NOMO-1 (cell line): ENCODE measurements at regions not wholly inside any gene's neighbourhood (a gene's known extent, or its start where the extent isn't known, plus 50 kb on each side); places are given as distances from the start of the nearest gene placed in this dataset.
A peak's percentile ranks its signal among the peaks of the same experiment; 100 is the strongest.

Experiments used
- DNase-seq, 2 experiments: peaks; one replicate each; lab custom pipeline; 2025; ENCODE audit not compliant: unreplicated experiment in 2 of 2; lab: John Stamatoyannopoulos, UW

DNA sequence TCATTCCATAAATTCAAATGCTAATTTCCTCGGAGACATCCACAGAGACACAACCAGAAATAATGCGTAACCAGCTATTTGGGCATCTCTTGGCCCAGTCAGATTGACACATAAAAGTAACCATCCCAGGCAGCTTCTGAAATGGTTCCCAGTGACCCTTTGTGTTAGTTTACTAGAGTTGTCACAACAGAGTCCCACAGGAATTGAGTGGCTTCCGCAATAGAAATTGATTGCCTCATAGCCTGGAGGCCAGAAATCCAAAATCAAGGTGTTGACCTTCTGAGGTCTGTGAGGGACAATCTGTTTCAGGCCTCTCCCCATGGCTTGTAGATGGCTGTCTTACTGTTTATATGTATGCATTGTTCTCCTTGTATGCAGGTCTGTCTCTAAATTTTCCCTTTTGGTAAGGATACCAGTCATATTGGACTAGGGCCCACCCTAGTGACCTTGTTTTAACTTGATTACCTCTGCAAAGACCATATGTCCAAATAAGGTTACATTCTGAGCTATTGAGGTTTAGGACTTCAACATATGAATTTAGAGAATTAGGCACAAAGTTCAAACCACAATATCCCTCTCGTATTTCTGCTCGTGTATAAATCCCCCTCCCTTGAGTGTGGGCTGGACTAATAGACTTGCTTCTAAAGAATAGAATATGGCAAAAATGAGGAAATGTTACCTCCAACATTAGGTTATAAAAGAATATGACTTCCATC, 78.2 kb upstream of the FGGY start:
- DNase-seq = no peak

DNA sequence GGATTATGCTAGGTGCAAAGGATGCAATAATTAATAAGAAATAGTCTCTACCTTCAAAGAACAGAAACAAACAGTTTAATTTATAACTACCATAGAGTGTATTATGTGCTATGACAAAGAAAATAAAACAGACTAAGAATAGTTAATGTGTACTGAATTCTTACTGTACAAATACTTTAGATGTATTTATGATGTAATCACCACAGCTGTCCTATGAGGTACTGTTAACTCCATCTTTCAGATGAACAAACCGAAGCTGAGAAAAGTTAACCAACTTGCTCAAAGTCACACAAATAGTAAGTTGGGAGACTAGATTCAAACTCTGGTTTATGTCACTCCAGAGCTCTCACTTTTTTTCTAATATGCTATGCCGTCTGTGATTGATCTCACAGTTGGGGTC, 77.0 kb upstream of the FGGY start:
- no peak for DNase-seq

DNA sequence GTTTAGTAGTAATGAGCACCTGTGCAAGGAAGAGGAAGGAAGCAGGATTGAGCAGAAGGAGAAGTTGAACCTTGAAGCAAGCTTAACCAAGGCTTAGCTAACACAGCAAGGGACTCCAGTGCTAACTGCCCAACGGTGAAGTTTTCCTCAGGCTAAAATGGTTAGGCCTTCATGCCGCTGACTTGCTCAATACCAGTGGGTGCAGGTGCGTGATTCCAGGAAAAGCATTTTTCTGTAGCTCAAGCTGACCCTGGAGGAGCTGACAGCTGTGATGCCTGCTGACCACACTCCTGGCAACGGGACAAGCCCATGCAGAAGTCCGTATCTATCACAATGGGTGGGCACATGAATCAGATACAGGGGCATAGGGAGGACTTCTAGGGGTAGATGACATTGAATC, 76.5 kb upstream of the FGGY start:
- DNase-seq = peak; percentile 4 to 58

DNA sequence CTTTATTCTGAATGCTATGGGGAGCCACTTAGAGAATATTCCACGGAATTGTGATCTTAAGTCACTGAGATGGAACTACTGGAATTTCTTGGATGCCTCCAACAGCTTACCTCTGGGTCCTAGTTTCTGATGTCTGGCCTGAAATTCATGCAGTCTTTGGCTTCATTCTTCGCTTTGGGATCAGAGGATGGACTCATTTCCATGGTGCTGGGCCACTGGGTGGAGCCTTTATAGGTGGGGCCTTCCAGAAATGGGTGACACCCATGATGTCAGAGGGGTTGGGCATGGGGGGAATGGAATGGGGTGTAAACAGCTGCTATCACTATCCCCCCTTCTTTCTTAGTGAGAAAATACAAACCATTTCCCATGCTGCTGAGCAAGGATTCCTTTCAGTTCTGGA, 73.7 kb upstream of the FGGY start:
- DNase-seq = no peak

DNA sequence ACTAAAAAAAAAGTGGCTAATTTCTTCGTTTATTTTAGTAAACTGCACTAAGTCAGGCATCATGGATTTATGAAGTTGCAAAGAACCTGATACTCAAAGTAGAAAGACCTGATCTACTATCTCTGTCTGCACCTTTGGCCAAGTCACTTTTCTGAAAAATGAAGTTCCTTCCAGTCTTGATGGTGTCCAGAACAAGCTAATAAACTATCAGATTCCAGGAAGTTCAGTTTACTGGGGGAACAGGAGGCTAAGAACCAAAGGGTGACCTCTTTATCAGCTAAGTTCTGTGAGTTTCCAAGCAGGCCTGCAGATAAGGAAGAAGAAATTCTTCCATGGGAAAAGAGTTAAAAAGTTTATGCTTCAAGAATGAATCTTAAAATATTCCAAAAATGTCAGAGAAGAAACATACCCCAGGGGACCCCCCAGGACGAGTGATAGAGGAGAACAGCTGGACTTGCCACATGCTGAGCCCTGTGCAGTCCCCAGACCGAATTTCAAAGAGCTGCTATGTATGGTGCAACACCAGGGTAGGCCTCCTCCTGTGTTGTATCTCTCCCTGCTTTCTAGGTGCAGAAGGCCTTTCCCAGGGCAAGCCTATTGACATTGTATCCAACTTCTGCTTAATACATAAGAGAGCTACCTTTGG, 72.8 kb upstream of the FGGY start:
- no peak for DNase-seq

DNA sequence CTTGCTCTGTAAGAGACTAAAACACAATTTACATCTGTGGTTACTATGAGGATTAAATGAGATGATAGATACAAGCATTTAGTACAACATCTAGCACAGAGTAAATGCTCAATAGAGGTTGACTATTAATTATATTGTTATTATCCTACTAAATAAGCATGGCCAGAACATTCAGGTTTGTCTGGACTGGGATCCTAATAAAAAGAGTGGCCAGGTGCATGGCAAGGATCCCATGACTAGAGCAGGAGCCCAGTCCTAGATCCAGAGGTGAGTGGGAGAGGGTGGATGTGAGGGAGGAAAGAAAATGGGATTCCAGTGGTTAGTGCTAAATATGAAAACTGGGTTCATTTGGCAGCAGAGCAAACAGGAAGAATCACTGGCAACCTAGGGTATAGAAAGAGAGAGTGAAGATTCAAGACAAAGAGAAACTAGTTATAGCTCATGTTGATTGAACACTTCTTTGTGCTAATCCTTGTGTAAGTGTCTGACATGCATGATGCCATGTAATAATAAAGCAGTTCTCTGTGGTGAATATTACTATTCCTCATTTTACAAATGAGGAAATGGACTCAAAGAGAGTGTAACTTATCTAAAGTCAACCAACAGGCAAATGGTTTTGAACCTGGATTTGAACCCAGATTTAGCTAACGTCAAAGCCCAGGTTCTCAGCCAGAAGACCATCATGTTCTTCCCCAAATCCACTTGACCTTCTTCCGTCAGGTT, 71.1 kb upstream of the FGGY start:
- no peak for DNase-seq

DNA sequence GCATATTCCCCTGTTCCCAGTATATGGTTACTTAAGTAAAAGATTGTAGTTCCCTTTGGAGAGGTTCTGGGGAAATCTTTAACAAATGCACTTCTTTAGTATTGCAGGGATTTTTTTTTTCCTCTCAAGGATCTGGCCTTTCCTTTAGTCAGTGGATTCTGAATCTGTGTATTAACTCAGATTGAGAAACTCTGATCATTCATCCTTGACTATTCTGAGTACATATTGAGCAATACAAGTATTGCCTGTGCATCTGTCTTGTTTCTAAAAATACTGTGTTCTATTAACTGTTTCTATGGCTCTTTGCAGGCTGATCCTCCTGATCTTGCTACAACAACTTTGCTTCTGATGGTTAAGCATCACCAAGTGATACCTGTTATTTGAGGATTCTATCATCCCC, 67.8 kb upstream of the FGGY start:
- peak; percentile 22 to 75 for DNase-seq

DNA sequence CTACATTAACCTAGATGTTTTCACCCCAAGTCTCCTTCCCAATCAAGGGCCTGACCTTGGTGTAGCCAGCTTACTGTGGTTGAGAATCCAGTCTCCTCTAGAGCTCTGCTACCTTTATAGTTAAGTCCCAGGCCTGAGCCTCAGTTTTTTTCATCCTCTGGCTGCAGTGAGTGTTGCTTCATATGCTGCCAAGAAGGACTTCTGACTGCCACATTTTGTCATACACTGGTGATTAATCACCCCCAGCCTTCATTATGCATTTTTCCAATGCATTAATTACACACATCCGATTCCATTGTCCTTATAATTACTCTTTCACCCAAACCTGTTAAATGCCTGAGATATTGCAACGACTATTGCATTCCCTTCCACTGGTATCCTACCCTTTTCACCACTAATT, 66.3 kb upstream of the FGGY start:
- DNase-seq = no peak

DNA sequence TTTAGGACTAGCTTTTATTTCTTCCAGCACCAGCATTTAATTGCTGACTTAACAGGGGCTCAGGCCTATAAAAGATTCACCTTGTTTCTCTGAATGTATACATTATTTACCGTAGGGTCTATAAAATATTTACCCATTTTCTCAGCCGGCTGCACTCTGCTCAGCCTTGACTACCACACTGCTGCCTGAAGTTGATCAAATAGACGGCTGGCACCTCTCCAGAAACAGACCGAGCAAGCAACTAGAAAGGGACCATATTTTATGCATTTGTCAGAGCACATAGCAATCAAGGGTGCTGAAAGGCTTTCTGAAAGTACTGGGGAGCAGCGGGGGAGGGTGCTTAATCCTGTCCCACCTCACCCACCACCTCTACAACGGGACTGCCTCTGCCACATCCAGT, 64.7 kb upstream of the FGGY start:
- DNase-seq = no peak

DNA sequence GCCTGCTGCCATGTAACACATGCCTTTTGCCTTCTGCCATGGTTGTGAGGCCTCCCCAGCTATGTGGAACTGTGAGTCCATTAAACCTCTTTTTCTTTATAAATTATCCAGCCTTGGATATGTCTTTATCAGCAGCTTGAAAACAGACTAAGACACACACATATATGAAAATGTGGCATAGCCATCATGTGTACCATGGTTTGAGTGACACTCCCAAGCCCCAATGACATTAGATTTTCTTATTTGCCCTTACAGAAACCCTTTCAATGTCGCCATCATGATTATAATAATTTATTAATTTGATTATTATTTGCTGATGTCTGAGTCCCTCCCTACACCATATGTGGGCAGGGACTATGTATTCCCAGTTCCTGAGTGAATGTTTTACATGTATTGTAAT, 63.5 kb upstream of the FGGY start:
- no peak for DNase-seq

DNA sequence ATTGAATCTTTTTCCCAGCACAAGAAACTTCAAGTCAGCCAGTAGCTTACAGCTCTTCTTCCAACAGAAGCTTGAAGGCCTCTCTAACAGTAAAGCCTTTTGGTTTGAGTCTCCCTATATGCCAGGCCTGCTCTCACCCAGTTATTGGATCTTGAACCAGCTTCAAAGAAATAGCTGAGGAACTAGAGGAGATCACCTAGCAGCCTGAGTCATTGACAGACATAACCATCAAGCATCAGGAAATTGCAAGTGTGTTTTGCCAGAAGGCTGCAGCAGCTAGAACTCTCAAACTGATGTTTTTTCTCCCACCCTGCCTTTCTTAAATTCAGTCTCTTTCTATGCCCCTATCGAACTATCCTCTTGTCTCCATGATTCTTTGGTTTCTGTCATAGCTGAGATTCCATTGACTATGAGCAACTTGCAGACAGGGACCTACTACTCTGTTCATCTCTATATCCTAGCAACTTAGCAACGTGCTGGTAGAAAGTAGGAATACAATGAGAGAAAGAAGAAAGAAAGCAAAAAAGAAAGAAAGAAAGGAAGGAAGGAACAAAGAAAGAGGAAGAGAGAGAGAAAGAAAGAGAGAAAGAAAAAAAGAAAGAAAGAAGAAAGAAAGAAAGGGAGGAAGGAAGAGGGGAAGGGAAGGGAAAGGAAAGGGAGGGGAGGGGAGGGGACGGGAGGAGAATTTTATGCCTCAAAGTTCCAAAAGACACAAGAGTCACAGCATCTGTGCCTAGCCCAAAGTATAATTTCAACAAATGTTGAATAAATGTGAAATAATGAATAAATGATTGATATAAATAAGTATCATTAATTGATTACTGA, 60.0 kb upstream of the FGGY start:
- DNase-seq = no peak

DNA sequence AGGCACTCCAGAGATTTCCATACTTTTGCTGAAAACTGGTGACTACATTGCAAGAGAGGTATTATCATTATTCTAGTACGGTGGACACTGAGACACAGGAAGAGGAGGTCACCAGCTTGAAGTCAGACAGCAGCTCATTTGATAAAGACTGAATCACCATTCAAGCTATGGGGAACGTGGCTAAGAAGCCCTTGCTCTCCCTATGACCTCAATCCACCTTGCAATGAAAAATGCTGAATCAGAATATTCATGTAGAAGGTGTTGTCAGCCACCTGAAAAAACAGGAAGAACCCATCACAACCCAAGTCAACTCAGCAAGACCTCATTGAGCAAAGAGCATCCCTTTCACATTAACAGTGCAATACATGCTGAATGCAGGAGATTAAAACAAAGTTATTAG, 59.0 kb upstream of the FGGY start:
- DNase-seq = no peak

DNA sequence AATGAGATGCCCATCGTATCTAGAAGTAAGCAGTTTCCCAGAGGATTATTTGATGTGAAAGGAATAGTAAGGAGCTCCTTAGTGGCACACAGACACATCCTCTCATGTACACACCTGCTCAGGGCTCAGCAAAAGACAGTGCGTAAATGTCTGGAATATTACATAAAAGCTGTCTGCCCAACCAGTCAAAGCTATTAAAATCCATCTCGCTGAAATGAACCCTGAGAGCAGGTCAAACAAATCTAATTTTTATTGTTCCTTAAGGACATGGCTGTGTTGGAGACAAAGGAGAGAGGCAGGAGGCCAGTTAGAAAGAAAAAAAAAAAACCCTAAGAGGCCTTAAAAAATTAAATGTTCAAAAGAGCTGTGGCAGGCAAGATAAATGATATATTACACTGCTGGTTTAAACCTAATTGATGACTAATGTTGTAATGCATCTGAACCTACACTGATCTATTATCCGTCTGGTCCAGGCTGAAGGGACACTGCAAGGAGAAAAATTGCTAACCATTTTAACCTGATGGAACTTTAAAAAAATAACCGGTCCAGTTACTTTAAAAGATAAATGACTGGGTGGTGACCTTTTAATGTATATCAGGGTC, 58.5 kb upstream of the FGGY start:
- DNase-seq = no peak

DNA sequence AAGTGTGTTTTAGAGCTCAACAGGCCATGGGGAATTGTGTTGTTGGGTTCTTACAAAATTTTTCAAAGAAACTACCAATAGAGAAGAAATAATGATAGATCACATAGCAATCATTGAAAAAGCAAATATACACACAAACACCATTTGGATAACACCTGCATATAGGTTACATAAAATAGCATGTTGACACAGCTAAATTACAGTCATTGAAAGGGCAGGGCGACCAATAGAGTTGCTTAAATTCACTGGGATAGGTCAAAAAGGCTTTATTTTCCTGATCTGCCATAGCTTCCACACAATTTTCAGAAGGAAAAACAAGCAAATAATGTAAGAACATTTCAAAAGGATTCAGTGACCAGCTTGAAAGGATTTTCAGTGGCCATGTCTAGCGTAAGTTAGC, 57.9 kb upstream of the FGGY start:
- no peak for DNase-seq

DNA sequence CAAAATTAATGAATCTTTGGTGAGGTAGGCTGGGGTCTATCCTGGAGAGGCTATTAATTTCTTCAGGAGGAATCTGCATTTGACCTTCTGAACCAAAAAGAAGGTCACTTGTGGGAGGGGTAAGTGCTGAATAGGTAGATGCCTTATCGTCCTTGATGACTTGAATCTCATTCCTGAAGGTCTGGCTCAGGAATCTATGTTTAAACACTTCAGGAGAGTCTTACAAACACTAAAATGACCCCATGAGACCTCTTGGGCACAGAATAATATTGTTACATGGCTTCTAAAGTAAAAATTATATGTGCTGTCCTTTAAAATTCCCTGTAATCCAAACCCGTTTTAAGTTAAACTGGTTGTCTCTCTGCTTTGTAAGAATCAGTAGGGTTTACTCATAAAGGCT, 55.0 kb upstream of the FGGY start:
- no peak for DNase-seq

DNA sequence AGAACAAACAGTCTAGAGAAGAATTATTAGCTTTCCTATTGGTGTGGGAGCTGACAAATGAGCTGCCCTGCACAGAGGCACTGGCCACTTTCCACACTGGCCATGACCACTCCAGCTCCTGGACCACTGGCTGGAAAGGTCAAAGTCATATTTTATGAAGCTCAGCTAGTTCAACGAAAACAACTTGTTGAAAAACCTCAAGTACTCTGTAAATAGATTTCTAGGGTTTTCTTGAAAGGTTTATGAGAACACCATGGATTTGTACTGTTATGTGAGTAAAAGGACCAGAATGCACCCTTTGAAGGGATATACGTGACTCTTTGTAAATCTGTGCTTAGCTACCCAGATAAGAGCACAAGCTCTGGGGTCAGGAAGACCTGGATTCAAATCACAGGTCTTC, 54.5 kb upstream of the FGGY start:
- no peak for DNase-seq

DNA sequence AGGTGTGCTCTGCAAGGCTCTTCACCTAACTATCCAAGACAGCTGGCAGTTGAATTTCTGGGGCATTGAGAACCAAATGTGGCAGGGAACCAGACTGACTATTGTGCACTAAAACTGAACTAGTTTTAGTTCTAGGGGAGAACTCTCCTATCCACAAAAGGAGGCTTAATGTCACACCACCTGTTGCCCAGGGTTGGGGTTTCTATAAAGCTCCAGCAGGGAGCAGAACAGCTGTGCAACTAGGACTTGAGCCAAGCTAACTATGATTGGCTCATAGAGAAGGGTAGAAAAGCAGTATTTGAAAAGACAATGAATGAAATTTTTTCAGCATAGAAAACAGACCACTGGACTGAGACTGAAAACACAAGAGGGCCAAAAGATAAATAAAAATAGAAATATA, 53.3 kb upstream of the FGGY start:
- DNase-seq = no peak

DNA sequence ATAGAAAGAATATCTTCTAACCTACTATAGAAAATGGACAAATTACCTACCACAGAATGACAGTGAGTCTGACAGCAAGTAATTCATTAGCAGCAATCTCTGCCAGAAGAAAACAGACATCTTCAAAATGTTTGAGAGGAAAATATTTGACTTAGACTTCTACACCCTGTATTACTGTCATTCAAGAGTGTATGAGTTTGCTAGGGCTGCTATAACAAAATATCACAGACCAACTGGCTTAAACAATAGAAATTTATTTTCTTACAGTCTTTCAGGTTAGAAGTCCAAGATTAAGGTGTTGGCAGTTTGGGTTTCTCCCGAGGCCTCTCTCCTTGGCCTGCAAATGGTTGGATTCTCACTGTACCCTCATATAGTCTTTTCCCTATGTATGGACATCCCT, 52.9 kb upstream of the FGGY start:
- no peak for DNase-seq

DNA sequence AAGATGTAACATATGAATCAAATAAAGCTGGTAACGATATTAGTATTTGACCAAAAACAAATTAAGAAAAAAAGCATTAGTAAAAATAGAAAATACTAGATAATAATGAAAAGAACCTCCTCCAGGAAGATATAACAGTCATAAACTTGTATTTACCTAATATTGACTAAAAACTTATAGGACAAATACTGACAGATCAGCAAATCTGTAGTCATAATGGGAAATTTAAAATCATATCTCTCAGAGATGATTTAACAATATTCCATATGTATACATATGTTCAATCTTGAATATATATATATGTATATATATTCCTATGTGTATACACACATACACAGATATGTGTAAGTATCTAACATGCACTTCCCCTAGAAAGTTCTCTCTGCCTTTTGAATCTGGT, 52.0 kb upstream of the FGGY start:
- no peak for DNase-seq
